HFF-Myc (cell line): ENCODE measurements at regions not wholly inside any gene's neighbourhood (a gene's known extent, or its start where the extent isn't known, plus 50 kb on each side); places are given as distances from the start of the nearest gene placed in this dataset.
"Not testable (repeated sequence)": the region's sequence is repeated elsewhere in the genome, so short reads cannot be mapped to it uniquely, and the experiment has no call there.

Source experiments
- DNase-seq: peaks from one replicate; pipeline ENCODE4 v3.0.0-alpha.2; 2011; ENCODE audit warnings: low read depth; ENCODE audit errors: extremely low read depth
- H3K4me3 ChIP-seq: replicated peaks from 2 replicates; pipeline ENCODE4 v1.5.1; 2011; ENCODE audit warnings: low read depth, mild to moderate bottlenecking, control low read depth, low read length
- CTCF ChIP-seq: IDR thresholded peaks from 2 replicates; pipeline ENCODE4 v1.5.1; 2012; ENCODE audit warnings: mild to moderate bottlenecking, low read depth, low read length, control low read depth; ENCODE audit errors: missing control alignments

- H3K4me3 ChIP-seq, result no peak overlapping the region
- TF ChIP-seq CTCF, result no peak
- DNase-seq, result no peak
Observed at GRCh38 chr21:25487046-25487594, 120.2 kb downstream of the MRPL39 start.

- H3K4me3 ChIP-seq, result no peak overlapping the region
- DNase-seq, result no peak
- no peak for TF ChIP-seq CTCF
Observed at GRCh38 chr21:25485914-25486313, 121.4 kb downstream of the MRPL39 start.

- no peak for TF ChIP-seq CTCF
- no peak overlapping the region for H3K4me3 ChIP-seq
- no peak for DNase-seq
Observed at GRCh38 chr21:25467896-25468295, 139.4 kb downstream of the MRPL39 start.

- DNase-seq, H3K4me3 ChIP-seq: not testable (repeated sequence)
Observed at GRCh38 chr21:25467071-25467470, 140.2 kb downstream of the MRPL39 start.

- no peak for TF ChIP-seq CTCF
- H3K4me3 ChIP-seq, result no peak overlapping the region
- DNase-seq, result no peak
Observed at GRCh38 chr21:25466470-25466869, 140.8 kb downstream of the MRPL39 start.

- DNase-seq, result no peak
- TF ChIP-seq CTCF, result no peak
- H3K4me3 ChIP-seq, result no peak overlapping the region
Observed at GRCh38 chr21:25465263-25465662, 142.0 kb downstream of the MRPL39 start.

- TF ChIP-seq CTCF, result no peak
- no peak overlapping the region for H3K4me3 ChIP-seq
- DNase-seq, result no peak
Observed at GRCh38 chr21:25464275-25464674, 143.0 kb downstream of the MRPL39 start.

- TF ChIP-seq CTCF, result no peak
- DNase-seq, result no peak
- no peak overlapping the region for H3K4me3 ChIP-seq
Observed at GRCh38 chr21:25462517-25462971, 144.7 kb downstream of the MRPL39 start.
